ENCODE measurements at regions not wholly inside any gene's neighbourhood (a gene's known extent, or its start where the extent isn't known, plus 50 kb on each side); places are given as distances from the start of the nearest gene placed in this dataset.

GRCh38 chr3:17911986-17912760, 169.7 kb upstream of the TBC1D5 start:
- TF ChIP-seq CTCF (conservative IDR thresholded peaks at IDR 0.05; ENCODE audit: control insufficient read depth, insufficient read depth, low read depth, low read length), result no peak
- no peak for DNase-seq (ENCODE audit: low read depth)
- H3K4me3 ChIP-seq (ENCODE audit: control insufficient read depth, low read depth, low read length), result no peak overlapping the region

- no peak overlapping the region for H3K4me3 ChIP-seq (ENCODE audit: control insufficient read depth, low read depth, low read length)
- no peak for DNase-seq (ENCODE audit: low read depth)
- no peak for TF ChIP-seq CTCF (conservative IDR thresholded peaks at IDR 0.05; ENCODE audit: control insufficient read depth, insufficient read depth, low read depth, low read length)
These were observed 168.5 kb upstream of the TBC1D5 start for GRCh38 chr3:17910922-17911321.

- no peak for TF ChIP-seq CTCF (conservative IDR thresholded peaks at IDR 0.05; ENCODE audit: control insufficient read depth, insufficient read depth, low read depth, low read length)
- no peak overlapping the region for H3K4me3 ChIP-seq (ENCODE audit: control insufficient read depth, low read depth, low read length)
- DNase-seq (ENCODE audit: low read depth), result no peak
These were observed 167.3 kb upstream of the TBC1D5 start for GRCh38 chr3:17909714-17910113.

- TF ChIP-seq CTCF (conservative IDR thresholded peaks at IDR 0.05; ENCODE audit: control insufficient read depth, insufficient read depth, low read depth, low read length), result no peak
- H3K4me3 ChIP-seq (ENCODE audit: control insufficient read depth, low read depth, low read length), result no peak overlapping the region
- no peak for DNase-seq (ENCODE audit: low read depth)
These were observed 166.2 kb upstream of the TBC1D5 start for GRCh38 chr3:17908399-17909191.

GRCh38 chr3:17905996-17906395, 163.6 kb upstream of the TBC1D5 start:
- TF ChIP-seq CTCF (conservative IDR thresholded peaks at IDR 0.05; ENCODE audit: control insufficient read depth, insufficient read depth, low read depth, low read length), result no peak
- H3K4me3 ChIP-seq (ENCODE audit: control insufficient read depth, low read depth, low read length), result no peak overlapping the region
- no peak for DNase-seq (ENCODE audit: low read depth)

GRCh38 chr3:17901893-17902292, 159.5 kb upstream of the TBC1D5 start:
- H3K4me3 ChIP-seq (ENCODE audit: control insufficient read depth, low read depth, low read length), result no peak overlapping the region
- no peak for TF ChIP-seq CTCF (conservative IDR thresholded peaks at IDR 0.05; ENCODE audit: control insufficient read depth, insufficient read depth, low read depth, low read length)
- DNase-seq (ENCODE audit: low read depth), result no peak

Data from fibroblast of mammary gland (primary cell).